OCI-LY1 (cell line): ENCODE measurements at regions not wholly inside any gene's neighbourhood (a gene's known extent, or its start where the extent isn't known, plus 50 kb on each side); places are given as distances from the start of the nearest gene placed in this dataset.

Experiments used
- CTCF ChIP-seq: fragments of 200-600 bp; sonication (generic), shearing (Covaris generic); IDR thresholded peaks from 2 replicates; pipeline ENCODE4 v1.5.1; 2017; ENCODE audit warnings: mild to moderate bottlenecking, antibody characterized with exemption, low read length, moderate library complexity, mixed read lengths
- EZH2 ChIP-seq: fragments of 200-600 bp; sonication (generic), shearing (Covaris generic); IDR thresholded peaks from 2 replicates; pipeline ENCODE4 v1.8.0; 2017; ENCODE audit warnings: borderline replicate concordance, mixed run types, mild to moderate bottlenecking, antibody characterized with exemption, low read length, moderate library complexity, mixed read lengths

DNA sequence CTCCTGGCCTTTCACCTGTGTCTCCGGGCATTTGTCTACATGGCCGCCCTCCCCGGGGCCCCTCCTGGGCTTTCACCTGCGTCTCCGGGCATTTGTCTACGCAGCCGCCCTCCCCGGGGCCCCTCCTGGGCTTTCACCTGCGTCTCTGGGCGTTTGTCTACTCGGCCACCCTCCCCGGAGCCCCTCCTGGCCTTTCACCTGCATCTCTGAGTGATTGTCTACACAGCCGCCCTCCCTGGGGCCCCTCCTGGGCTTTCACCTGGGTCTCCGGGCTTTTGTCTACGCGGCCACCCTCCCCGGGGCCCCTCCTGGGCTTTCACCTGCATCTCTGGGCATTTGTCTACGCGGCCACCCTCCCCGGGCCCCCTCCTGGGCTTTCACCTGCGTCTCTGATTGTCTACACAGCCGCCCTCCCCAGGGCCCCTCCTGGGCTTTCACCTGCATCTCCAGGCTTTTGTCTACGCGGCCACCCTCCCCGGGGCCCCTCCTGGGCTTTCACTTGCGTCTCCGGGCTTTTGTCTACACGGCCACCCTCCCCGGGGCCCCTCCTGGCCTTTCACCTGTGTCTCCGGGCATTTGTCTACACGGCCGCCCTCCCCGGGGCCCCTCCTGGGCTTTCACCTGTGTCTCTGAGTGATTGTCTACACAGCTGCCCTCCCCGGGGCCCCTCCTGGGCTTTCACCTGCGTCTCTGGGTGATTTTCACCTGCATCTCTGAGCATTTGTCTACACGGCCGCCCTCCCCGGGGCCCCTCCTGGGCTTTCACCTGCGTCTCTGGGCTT is 68.0 kb upstream of the GALNT9 start:
- TF ChIP-seq CTCF (no peak), EZH2 (no peak)
